ENCODE measurements at regions not wholly inside any gene's neighbourhood (a gene's known extent, or its start where the extent isn't known, plus 50 kb on each side); places are given as distances from the start of the nearest gene placed in this dataset.

DNA sequence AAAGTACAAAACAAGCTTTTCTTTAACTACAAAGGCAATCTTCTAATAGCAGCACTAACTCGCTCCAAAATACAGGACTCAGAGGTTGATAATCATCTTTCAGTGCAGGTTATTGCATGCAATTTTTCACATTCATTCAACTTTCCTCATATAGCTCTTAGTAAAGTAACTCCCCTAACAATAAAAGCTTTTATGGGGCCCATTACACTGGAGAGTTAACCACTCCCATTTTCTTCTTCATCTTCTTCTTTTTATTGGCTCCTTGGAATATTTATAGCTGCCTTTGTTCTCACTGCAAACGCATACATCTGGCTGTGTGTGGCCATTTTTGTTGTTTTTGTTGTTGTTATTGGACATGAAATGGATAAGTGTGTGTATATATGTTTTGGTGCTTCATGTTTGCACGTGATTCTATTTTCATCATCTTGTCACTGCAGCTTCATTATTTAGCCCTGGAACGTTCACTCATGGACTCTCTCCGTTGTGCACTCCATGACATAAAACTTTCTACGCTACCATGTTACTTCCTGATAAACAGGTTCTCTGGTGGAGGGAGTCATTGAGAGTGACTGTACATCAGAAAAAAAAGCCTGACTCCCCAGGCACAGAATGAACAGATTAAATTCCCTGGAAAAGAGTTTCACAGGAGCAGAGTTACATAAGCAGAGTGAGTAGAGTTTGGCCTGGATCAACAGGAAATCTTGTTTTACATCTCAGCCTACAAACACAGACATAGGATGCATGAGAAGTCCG is 236.4 kb upstream of the SP4 start:
- no peak for DNase-seq (ENCODE audit: extremely low spot score in 2 of 2)
- H3K4me1 ChIP-seq, result no peaks in the 10 kb centered on the region
- H3K9me3 ChIP-seq, result no peaks in the 10 kb centered on the region
- no peaks in the 10 kb centered on the region for H3K36me3 ChIP-seq
- intact Hi-C loops (cut with DNase I), result no loop called here
- H3K27ac ChIP-seq, result no peak overlapping the region
- no peaks in the 10 kb centered on the region for H3K27me3 ChIP-seq
- no peak overlapping the region for H3K4me3 ChIP-seq
- TF ChIP-seq POLR2AphosphoS5 (IDR thresholded peaks at IDR 0.05; ENCODE audit: insufficient read depth in 1 of 2, low read depth in 1 of 2), result no peak
- TF ChIP-seq, protein P1, sequence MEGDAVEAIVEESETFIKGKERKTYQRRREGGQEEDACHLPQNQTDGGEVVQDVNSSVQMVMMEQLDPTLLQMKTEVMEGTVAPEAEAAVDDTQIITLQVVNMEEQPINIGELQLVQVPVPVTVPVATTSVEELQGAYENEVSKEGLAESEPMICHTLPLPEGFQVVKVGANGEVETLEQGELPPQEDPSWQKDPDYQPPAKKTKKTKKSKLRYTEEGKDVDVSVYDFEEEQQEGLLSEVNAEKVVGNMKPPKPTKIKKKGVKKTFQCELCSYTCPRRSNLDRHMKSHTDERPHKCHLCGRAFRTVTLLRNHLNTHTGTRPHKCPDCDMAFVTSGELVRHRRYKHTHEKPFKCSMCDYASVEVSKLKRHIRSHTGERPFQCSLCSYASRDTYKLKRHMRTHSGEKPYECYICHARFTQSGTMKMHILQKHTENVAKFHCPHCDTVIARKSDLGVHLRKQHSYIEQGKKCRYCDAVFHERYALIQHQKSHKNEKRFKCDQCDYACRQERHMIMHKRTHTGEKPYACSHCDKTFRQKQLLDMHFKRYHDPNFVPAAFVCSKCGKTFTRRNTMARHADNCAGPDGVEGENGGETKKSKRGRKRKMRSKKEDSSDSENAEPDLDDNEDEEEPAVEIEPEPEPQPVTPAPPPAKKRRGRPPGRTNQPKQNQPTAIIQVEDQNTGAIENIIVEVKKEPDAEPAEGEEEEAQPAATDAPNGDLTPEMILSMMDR (IDR thresholded peaks at IDR 0.05), result no peak
- TF ChIP-seq POLR2A (IDR thresholded peaks at IDR 0.05), result no peak

DNA sequence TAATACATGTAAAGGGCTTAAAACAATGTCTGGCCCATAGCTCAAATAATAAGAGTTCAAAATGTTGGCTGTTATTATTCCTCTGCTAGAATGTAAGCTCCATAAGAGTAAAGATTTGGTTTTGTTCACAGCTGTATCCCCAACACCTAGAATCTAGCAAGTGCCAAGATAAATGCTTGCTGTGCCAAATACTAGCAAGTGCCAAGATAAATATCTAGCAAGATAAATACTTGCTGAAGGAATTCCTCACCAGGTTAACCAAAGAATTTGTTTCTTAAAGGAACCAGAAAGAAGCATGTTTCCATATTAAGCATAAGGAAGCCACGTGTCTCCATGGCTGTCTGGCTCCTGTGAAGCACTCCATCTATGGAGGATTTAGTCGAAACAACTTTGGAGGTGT is 235.2 kb upstream of the SP4 start:
- intact Hi-C loops (cut with DNase I), result no loop called here
- no peak for DNase-seq (ENCODE audit: extremely low spot score in 2 of 2)
- TF ChIP-seq, protein P1 (IDR thresholded peaks at IDR 0.05), result no peak
- TF ChIP-seq POLR2A (IDR thresholded peaks at IDR 0.05), result no peak
- Histone ChIP-seq H3K27ac (no peak overlapping the region), H3K36me3 (no peaks in the 10 kb centered on the region), H3K4me1 (no peaks in the 10 kb centered on the region), H3K4me3 (no peak overlapping the region), H3K27me3 (no peaks in the 10 kb centered on the region), H3K9me3 (no peaks in the 10 kb centered on the region)

DNA sequence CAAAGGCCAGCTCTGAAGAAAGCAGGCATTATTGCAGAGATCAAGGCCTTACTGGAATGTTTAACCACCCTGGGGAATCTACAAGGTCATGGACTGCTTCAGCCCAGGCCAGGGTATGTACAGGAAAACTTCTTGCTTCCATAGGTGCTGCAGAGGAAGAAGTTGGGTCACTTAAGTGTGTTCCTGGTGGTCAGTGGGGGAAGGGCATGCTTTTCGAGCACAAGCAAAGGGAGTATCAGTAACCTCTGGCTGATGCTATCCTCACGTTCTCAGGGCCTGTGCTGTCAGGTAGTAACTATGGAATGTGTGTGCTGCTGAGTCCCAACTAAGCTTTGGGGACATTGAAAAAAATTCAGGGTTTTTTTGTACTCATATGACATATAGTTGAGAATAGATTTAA is 234.0 kb upstream of the SP4 start:
- H3K4me1 ChIP-seq, result no peaks in the 10 kb centered on the region
- H3K27me3 ChIP-seq, result no peaks in the 10 kb centered on the region
- H3K4me3 ChIP-seq, result no peak overlapping the region
- H3K36me3 ChIP-seq, result no peaks in the 10 kb centered on the region
- DNase-seq (ENCODE audit: extremely low spot score in 2 of 2), result no peak
- TF ChIP-seq POLR2A (IDR thresholded peaks at IDR 0.05) (no peak), POLR2AphosphoS5 (IDR thresholded peaks at IDR 0.05; ENCODE audit: insufficient read depth in 1 of 2, low read depth in 1 of 2) (no peak)
- TF ChIP-seq, protein P1 (IDR thresholded peaks at IDR 0.05), result no peak
- H3K27ac ChIP-seq, result no peak overlapping the region
- no peaks in the 10 kb centered on the region for H3K9me3 ChIP-seq
- intact Hi-C loops (cut with DNase I), result no loop called here

DNA sequence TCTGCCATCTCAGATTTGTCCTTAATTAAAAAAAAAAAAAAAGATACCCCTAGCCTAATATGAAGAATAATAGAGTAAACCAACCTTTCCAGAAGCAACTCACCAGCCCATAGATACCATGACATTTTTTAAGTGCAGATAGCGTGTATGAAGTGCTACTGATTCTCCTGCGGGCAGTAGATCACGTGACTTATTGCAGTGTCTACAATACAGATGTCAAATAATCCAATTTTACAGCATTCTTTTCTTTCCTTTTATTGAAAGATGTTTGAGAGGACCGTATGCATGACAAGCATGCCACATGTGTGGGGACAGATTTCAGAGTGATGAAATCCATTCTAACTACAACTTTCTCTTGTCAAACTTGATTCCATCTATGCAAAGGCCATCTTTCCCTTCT is 232.9 kb upstream of the SP4 start:
- intact Hi-C loops (cut with DNase I), result no loop called here
- TF ChIP-seq, protein P1 (IDR thresholded peaks at IDR 0.05), result no peak
- TF ChIP-seq POLR2A (IDR thresholded peaks at IDR 0.05) (no peak), POLR2AphosphoS5 (IDR thresholded peaks at IDR 0.05; ENCODE audit: insufficient read depth in 1 of 2, low read depth in 1 of 2) (no peak)
- H3K27me3 ChIP-seq, result no peaks in the 10 kb centered on the region
- no peaks in the 10 kb centered on the region for H3K36me3 ChIP-seq
- no peaks in the 10 kb centered on the region for H3K4me1 ChIP-seq
- no peak for DNase-seq (ENCODE audit: extremely low spot score in 2 of 2)
- H3K9me3 ChIP-seq, result no peaks in the 10 kb centered on the region
- no peak overlapping the region for H3K4me3 ChIP-seq
- no peak overlapping the region for H3K27ac ChIP-seq

DNA sequence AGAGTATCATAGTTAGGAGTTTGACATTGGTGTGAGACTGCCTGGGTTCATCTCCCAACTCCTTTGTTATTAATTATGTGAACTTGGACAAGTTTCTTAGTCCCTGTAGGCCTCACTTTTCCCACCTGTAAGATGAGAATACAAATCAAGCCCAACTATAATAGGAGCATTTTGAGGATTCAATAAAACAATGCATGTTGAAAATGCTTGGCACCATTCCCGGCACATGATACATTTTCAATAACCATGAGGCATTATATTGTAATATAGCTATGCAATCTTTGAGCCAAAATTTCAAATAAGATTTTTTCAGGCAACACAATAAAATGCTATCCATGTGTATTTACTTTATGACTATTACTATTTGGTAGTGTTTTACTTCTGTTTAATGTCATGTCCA is 229.0 kb upstream of the SP4 start:
- no peak for DNase-seq (ENCODE audit: extremely low spot score in 2 of 2)
- no peak for TF ChIP-seq POLR2AphosphoS5 (IDR thresholded peaks at IDR 0.05; ENCODE audit: insufficient read depth in 1 of 2, low read depth in 1 of 2)
- no peak for TF ChIP-seq POLR2A (IDR thresholded peaks at IDR 0.05)
- TF ChIP-seq, protein P1 (IDR thresholded peaks at IDR 0.05), result no peak
- no peak overlapping the region for H3K4me3 ChIP-seq
- no peak overlapping the region for H3K27ac ChIP-seq
- no peaks in the 10 kb centered on the region for H3K27me3 ChIP-seq
- no peaks in the 10 kb centered on the region for H3K36me3 ChIP-seq
- intact Hi-C loops (cut with DNase I), result no loop called here
- no peaks in the 10 kb centered on the region for H3K4me1 ChIP-seq
- no peaks in the 10 kb centered on the region for H3K9me3 ChIP-seq
